ENCODE measurements at regions not wholly inside any gene's neighbourhood (a gene's known extent, or its start where the extent isn't known, plus 50 kb on each side); places are given as distances from the start of the nearest gene placed in this dataset.

GRCh38 chr3:80785475-80785874, 976.0 kb downstream of the GBE1 start:
- TF ChIP-seq JUN (IDR thresholded peaks at IDR 0.05) (no peak), RNF2 (IDR thresholded peaks at IDR 0.05; ENCODE audit: borderline replicate concordance, low read depth) (no peak), ZFP36 (IDR thresholded peaks at IDR 0.05; ENCODE audit: borderline replicate concordance, partially characterized antibody) (no peak), USF2 (IDR thresholded peaks at IDR 0.05) (no peak), CTCF (IDR thresholded peaks at IDR 0.05) (no peak)

Data from A549 (cell line).